GM19324 (cell line): ENCODE measurements at regions not wholly inside any gene's neighbourhood (a gene's known extent, or its start where the extent isn't known, plus 50 kb on each side); places are given as distances from the start of the nearest gene placed in this dataset.

Experiments used
- ATAC-seq: cut with Tn5 transposase; IDR thresholded peaks from one replicate; pipeline ENCODE4 v1.9.1; 2021; ENCODE audit warnings: mild to moderate bottlenecking, moderate library complexity; ENCODE audit not compliant: unreplicated experiment, low FRiP score

DNA sequence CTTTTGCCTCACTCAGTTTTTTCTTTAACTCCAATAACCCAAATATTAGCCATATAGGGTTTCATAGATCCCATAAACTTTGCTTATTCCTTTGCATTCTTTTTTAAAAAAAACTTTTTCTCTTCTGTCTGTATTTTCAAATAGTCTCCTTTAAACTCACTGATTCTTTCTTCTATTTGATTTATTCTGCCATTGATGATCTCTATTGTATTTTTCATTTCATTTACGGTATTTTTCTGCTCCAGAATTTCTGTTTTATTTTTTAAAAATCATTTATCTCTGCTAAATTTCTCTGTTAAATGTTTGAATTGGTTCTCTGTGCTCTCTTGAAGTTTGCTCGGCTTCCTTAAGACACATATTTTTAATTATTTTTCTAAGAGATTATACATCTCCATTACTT is 573.3 kb upstream of the MAN1A1 start:
- no peak for ATAC-seq

DNA sequence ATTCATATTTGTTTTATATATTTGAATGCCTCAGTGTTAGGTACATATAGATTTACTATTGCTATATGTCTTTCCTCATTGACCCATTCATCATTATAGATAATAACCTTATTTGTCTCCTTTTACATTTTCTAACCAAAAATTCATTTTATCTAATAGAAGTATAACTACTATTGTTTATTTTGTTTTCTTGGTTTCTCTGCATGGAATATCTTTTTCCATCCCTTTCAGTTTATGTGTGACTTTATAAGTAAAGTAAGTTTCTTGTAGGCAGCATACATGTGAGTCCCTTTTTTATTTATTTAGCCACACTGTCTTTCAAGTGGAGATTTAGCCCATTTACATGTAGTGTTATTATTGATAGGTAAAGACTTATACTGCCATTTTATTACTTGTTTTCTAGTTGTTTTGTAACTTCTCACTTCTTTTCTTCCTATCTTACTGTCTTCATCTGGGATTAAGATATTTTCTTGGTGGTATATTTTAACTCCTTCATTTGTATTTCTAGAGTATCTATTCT is 572.0 kb upstream of the MAN1A1 start:
- no peak for ATAC-seq

DNA sequence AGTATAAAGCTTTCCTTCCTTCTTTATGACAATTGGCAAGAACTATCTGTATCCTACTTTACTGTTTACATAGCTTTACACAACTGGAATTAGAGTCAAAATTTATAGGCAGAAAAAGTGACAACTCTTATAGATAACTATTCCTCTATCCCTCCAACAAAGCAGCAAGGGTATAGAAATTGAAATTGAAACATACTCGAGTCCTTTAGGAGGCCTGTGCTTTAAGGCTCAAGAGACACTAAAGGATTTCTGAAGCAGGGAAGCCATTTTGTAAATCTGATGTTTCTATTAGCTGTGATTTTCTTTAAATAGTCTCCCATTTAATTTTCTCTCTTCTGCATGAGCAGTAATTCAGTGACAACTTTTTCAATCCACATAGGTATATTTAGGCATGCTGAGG is 567.6 kb upstream of the MAN1A1 start:
- ATAC-seq, result peak; percentile 66

DNA sequence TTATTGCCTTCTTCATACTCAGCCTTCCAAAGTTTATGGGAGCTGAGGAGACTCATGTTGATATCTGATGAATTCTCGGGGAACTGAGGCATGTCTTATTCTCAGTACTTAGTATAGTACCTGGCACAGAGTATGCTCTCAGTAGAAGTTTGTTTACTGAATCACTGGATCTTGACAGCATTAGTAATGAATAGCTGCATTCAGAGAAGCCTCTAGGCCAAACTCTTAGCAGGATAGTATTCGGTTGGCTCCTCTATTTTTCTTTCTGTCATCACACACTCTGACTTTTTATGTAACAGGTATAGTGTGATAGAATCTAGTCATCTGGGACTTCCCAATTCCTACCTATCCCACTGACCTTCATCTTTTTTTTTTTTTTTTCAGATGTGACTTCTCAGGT is 566.4 kb upstream of the MAN1A1 start:
- ATAC-seq, result no peak

DNA sequence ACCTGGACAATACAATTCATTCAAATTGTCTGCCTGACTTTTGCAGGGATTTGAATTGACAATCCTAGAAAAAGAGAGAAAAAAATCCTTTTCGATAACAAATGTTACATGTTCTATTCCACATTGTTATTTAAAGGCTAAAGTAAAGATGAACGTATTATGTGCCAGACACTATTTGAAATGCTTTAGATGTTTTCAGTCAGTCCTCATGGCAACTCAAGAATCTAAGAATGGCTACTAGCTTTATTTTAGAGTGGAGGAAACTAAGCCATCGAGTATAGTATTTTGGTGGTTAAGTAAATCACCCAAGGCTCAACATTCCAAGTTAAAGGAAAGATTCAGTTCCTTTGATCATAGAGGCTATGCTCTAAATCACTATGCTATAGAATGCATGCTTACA is 558.6 kb upstream of the MAN1A1 start:
- ATAC-seq, result no peak

DNA sequence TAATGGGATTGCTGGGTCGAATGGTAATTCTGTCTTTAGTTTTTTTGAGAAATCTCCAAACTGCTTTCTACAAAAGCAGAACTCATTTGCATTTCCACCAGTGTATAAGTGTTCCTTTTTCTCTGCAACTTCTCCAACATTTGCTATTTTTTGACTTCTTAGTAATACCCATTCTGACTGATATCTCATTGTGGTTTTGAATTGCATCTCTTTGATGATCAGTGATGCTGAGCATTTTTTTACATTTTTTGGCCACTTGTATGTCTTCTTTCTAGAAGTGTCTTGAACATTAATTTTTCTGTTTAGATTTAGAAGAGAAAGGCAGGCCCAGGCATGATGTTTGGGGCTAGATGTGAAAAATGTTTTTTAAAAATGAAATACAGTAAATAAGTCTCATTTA is 553.1 kb upstream of the MAN1A1 start:
- no peak for ATAC-seq

DNA sequence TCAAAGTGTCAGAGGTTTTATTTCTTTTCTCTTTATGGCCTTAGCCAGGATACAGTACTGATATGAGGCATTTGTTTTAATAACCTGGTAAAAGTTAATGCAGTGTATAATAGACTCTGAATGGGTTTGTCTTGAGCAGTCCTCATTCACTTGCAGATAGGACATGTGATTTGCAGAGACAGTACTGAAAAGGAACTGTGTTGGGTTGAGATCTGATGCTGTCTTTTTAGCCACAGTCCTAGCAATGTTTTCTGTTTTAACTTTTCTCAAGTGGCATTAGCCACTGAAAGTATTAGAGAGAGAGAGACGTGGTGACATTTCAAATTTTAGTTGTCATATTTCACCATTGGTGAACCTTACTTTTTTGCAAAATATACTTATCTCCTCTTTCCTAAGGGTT is 547.2 kb upstream of the MAN1A1 start:
- ATAC-seq, result no peak

DNA sequence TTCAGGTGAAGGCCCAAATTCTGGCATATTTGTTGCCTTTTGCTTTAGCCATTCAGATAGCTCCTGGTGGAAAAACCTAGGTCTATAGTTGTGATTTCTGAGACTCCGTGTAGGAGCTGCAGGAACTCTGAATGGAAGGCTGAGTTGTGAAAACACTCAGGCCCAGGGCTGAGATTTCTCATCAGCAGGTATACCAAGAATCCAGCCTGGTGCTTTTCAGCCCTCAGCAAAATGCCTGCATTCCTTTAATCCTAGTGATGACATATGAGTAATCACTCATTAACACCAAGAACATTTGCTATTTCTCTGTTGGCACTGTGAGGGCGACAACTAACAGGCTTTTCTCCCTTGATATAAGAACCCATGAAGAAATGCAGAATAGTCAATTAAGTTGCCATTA is 546.1 kb upstream of the MAN1A1 start:
- ATAC-seq, result no peak

DNA sequence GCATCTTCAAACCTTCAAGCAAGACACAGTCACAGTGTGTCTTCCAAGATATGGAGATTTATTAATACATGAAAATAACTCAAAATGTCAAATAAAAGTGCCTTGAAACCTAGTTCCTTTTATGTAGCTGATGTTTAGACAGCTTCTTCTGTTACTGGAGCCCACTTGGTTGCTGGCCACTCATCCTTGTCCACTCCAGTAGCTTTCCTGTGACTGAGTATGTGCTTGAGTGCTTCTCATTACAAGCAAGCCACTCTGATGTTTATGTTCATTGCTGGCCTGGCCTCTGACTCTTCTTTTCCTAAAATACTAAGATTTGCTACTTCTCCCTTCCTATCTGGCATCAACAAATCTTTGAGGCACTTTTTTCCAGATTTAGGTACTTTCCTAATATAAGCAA is 545.2 kb upstream of the MAN1A1 start:
- no peak for ATAC-seq

DNA sequence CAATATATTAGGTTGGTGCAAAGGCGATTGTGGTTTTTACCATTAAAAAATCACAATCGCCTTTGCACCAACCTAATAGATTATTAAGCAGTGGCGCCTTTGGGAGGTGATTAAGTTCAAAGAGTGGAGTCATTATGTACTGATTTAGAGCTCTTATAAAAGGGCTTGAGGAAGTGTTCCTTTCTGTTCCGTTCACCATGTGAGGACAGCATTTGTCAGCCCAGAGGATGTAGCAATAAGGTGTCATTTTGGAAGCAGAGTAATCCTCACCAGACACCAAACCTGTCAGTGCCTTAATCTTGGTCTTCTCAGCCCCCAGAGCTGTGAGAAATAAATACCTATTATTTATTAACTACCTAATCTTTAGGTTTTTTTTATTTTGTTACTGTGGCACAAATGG is 542.1 kb upstream of the MAN1A1 start:
- no peak for ATAC-seq

DNA sequence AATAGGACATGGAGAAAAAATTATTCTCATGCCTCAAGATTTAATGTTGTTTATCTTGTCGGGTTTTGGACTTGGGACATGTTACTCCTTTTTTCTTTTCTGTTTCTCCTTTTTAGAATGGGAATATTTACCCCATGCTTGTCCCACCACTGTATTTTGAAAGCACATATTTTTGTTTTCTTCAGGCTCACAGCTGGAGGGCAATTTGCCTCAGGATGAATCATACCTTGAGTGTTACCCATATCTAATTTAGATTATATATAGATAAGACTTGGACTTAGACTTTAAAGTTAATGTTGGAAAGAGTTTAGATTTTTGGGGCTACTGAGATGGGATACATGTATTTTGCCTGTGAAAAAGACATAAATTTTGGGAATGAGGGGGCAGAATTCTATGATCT is 541.6 kb upstream of the MAN1A1 start:
- no peak for ATAC-seq

DNA sequence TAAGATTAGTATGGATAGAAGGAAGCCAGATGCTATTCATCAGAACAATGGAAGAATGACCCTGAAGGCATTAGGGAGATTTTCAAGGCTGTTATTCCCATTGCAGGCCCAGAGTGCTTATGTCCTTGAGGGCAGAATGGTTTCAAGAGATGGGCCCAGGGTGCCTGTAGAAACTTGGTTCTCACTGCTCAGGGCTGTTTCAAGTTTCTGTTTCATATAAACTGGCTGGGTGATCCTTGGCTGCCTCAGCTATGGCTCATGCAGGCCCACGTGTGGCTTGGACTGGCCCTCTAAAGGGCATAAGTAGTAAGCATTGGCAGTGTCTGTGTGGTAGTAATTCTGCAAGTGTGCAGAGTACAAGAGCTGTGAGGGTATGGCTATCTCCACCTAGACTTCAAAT is 540.9 kb upstream of the MAN1A1 start:
- ATAC-seq, result peak; percentile 82

DNA sequence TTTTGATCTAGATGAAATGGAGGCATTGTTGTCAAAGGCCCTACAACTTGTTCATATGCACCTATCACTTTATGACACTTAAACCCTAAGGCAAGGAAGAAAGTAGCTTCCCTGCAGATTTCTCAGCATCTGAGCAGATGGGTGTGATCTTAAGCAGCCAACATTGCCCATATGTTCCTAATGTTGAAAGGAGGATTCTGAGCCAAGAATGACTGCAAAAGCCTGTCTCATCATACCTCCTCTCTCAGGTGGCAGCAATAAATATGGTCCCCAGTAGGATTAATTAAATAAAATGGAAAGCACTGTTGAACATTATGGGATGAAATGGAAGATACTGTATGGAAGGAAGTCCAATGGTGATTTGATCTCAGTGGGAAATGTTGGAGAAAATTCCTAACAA is 538.1 kb upstream of the MAN1A1 start:
- no peak for ATAC-seq

DNA sequence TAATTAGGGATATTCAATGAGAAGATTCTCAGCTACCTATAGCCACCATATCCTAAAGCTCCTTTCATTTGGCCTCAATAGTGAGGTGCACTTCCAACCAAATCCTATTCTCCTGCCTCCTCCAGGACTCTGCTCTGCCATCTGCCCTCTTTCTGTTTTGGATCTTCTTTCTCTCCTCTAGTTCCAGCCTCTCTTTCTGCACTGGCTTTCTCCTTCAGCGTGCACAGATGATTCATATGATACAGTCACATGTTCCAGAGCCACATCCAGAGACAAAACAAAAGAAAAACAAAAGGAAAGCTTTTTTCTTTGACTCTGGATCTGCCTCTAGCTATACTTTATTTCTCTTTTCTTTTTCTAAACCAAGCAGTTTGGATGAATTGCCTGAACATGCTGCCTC is 531.9 kb upstream of the MAN1A1 start:
- ATAC-seq, result no peak

DNA sequence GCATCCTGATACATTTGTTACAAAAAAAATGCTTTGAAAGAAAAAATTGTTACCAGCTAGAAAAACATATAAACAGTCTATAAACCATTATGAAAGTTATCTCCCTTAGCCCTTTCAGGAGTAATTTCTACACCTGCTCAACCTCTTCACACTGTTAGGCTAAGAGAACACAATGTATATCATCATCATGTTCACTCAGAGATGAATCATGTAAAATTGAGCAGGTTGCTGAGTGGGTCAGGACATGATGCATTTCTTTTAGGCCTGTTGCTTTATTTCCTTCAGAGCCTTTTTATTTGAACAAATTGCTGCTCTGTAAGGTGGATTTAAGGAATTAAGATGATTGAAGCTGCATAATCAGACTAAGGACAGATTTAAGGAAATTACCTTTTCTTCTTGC is 531.3 kb upstream of the MAN1A1 start:
- no peak for ATAC-seq

DNA sequence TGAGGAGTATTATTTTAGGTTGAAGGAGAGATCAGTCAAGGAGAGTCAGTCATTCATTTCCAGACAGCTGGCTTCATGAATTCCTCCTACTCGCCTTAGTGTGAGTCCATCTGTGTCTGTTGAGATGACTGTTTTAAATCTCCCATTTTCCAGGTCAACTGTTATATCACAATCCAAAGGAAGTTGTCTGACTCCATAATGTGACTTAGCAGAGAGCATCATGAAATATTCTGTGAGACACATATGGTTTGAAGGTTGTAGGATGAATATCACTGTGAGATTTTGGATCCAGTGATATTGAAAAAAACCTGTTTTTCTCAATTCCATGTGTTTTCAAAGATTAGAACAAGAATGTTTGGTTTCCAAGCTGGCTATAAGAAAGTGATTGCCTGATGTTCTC is 530.2 kb upstream of the MAN1A1 start:
- ATAC-seq, result no peak

DNA sequence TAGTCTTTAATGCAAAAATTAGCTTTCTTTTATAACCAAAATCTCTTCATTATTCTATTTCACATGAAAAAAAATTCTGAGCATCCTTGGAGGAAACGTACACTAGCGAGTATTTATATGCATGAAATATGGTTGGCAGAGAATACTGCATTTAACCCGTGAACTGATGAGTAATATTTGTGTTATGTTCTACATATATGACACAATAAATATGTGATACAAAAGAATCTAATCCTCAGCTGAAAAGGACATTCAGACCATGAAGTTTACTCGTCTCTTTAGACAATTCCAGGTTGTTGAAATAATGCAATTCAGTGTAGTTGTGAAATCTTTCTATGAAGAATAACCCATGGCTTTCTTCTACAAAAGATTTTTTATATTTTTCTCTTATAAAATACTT is 524.8 kb upstream of the MAN1A1 start:
- ATAC-seq, result no peak

DNA sequence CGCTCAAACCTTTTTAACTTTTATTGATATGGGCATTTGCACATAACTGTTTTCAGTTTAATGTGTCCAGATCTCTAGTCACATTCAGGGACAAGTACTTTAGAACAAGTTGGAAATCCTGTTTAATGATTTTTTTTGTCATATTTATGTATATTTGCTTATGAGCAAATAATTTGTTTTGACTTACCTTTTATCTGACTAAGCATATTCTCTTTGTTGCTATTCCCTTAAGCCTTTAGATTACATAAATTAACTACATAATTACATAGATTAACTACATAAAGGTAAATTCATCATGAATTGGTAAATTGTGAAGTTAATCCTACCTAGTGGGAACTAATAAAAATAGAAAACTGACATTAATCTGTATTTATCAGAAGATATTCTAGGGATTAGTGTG is 523.5 kb upstream of the MAN1A1 start:
- no peak for ATAC-seq

DNA sequence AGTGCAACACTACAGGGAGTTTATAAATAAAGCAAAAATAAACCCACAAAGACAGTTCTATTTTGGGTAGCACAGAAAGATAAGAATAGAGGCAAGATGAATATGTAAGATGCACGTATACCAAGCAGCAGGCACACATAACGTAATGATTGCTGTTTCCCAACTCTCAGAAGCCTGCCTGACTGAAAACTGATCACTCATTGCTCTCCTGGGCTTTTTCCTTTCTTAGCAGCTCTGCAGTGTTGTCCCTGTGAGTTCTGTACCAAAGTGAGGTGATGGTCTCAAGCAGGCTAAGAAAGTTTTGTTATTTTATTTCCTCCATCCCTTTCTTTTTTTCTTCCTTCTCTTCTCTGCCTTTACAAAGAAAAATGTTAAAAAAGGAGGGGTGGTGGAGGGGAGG is 522.0 kb upstream of the MAN1A1 start:
- no peak for ATAC-seq

DNA sequence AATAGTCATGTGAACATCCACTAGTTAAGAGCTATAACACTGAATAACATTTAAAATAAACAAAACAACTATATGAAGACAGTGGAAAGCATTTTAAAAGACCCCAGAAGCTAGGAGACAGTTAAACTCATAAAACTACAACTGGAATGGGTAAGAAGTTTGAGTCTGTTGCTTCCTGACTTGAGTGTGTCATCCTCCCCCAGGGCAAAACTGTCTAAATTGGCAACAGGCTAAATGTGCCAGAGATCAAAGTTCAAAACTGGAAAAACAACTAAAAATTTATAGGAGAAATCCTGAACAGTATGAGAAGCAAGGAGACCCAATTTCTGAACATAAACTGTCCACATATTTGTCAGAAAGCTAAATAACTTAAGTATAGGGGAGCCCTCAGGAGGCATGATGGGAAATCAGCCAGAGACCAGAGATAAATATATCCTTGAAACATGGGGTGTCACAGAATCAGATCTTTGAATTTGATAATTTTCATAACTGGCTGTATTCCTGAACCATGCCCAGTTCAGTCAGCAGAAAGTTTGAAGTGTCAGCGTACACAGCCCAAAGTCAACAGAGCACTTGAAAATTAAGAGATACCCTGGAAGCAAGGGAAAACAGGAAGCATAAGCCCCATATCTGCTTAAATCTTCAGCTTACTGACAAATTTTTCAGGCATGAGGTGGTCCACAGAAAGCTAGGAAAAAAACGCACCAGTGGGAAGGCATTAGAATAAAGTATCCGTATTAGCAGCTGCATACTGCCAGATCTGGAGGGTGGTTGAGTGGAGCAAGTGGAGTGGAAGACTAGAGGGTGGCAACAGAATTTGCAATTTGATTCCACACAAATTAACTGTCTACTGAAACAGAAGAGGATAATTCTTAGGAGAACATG is 516.1 kb upstream of the MAN1A1 start:
- no peak for ATAC-seq

DNA sequence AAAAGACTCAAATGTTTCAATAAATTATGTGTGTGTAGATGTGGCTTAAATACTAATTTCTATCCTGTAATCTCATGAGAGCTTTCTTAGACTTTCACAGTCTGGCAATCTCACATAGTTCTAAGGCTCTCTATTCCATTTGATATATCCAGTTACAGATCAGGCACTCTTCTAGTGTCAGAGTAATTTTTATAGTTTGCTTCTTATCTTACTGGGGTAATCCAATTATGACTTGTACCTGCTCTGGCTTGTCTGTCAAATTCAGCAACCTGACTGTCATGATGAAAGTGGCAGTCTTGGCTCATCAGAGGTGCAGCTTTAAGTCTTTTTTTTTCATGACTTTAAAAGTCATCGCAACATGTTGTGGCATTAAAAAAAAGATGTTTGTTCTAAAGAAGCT is 513.2 kb upstream of the MAN1A1 start:
- no peak for ATAC-seq

DNA sequence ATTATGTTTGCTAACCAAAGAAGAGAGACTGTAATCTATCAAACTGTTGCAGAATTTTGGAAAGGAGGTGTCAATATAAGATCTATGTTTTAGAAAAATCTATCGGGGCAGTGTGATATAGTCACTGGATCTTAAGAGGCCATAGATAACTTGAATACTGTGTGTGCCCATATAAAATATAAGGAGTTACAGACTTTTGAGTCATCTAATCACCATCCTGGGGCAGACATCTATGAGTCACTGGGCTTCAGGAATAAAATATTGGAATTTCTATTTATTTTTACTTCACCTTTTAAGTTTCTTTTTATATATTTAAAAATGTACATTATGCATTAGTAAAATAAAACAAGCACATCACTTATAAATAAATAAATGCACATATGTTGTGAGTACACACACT is 509.3 kb upstream of the MAN1A1 start:
- ATAC-seq, result no peak

DNA sequence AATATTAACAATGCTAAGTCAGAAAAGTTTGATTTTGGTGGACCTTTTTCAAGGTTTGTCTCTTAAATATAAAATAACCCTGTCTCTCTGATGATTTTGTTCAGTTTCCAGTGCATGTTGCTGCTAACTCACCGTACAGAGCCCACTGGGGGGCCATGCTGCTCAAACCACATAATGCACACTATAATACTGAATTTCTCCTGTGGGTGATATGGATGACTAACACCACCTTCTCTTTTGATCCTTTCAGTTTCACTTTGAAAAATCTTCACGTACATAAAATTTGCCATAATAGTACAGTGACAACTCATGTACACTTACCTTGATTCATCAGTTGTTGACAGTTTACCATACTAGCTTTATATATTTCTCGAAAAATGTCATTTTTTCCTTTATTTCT is 506.6 kb upstream of the MAN1A1 start:
- peak; percentile 56 for ATAC-seq
